Activated CD8-positive, alpha-beta memory T cell treated with anti-CD3 and anti-CD28 coated beads, Interleukin-2, amount 10 ng/mL, durations not matched to agents 7 days and 5 days (primary cell): ENCODE measurements at regions not wholly inside any gene's neighbourhood (a gene's known extent, or its start where the extent isn't known, plus 50 kb on each side); places are given as distances from the start of the nearest gene placed in this dataset.
"Not testable (repeated sequence)": the region's sequence is repeated elsewhere in the genome, so short reads cannot be mapped to it uniquely, and the experiment has no call there.

ENCODE experiments used
- ATAC-seq: fragments of 150-1000 bp; cut with Tn5 transposase; one replicate; pipeline ENCODE4 v1.10.0; 2021; ENCODE audit warnings: moderate library complexity
- CTCF ChIA-PET: fragments of 350-600 bp; sonication (Branson Sonifier 250); formaldehyde crosslinking; loops from one replicate; lab custom pipeline; 2021; ENCODE audit warnings: antibody characterized with exemption; lab: Charles Lee
- DNase-seq: peaks from one replicate; pipeline ENCODE4 v3.0.0-alpha.2; 2020
- H3K27ac Mint-ChIP-seq: one replicate; pipeline ENCODE4 v1.8.0; 2021; ENCODE audit warnings: mild to moderate bottlenecking, mixed read lengths
- H3K27me3 Mint-ChIP-seq: one replicate; pipeline ENCODE4 v1.8.0; 2021; ENCODE audit warnings: mixed read lengths
- H3K36me3 Mint-ChIP-seq: one replicate; pipeline ENCODE4 v1.8.0; 2021; ENCODE audit warnings: mild to moderate bottlenecking, mixed read lengths
- H3K4me1 Mint-ChIP-seq: one replicate; pipeline ENCODE4 v1.8.0; 2021; ENCODE audit warnings: mixed read lengths
- H3K4me3 Mint-ChIP-seq: one replicate; pipeline ENCODE4 v1.8.0; 2021; ENCODE audit warnings: mild to moderate bottlenecking, moderate library complexity, mixed read lengths
- H3K9me3 Mint-ChIP-seq: one replicate; pipeline ENCODE4 v1.8.0; 2022; ENCODE audit warnings: low read depth, mixed read lengths

GRCh38 chr6:6436366-6436765 is 115.9 kb upstream of the F13A1 start:
- CTCF ChIA-PET, result no interaction called here
- Mint-ChIP-seq H3K9me3 (no peaks in the 10 kb centered on the region), H3K36me3 (no peaks in the 10 kb centered on the region), H3K4me1 (no peaks in the 10 kb centered on the region), H3K27ac (no peak overlapping the region), H3K27me3 (peaks cover 11% of the 10 kb centered on the region), H3K4me3 (no peak overlapping the region)
- DNase-seq (no peak), ATAC-seq (no peak)

DNA sequence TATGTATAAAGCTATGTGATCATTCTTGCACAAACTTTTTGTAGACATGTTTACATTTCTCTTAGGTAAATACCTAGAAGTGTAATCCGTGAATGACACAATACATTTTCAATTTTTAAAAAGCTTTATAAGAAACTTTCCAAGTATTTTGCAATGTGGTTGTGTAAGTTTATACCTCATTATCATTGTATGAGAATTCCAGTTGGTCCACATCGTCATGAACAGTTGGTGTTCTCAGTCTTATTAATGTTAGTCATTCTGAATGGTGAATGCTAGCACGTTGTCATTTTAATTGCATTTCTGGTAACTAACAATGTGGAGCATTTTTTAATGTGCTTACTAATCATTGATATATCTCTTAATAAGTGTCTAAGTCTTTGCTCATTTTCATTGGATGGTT is 116.5 kb upstream of the F13A1 start:
- no peaks in the 10 kb centered on the region for H3K9me3 Mint-ChIP-seq
- DNase-seq (no peak), ATAC-seq (no peak)
- no peaks in the 10 kb centered on the region for H3K36me3 Mint-ChIP-seq
- CTCF ChIA-PET, result no interaction called here
- no peaks in the 10 kb centered on the region for H3K4me1 Mint-ChIP-seq
- no peak overlapping the region for H3K4me3 Mint-ChIP-seq
- H3K27me3 Mint-ChIP-seq, result peaks cover 14% of the 10 kb centered on the region
- H3K27ac Mint-ChIP-seq, result no peak overlapping the region

DNA sequence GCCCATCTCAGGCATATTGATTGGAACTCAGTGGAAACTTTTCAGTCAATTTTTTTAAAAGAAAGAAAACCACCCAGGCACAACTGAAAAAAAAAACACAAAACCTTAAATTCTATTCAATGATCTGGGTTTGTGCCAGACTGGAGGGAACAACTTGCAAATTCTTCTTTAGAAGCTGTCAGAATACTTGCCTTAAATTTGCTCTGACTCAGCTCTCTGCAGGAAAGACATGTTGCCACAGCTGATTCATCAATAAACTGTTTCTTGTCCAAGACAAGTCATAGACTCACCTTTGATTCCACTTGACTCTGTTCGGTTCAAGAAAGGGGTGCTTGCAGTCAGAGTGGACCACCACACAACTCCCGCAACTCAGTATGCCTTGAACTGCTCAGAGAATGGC is 117.8 kb upstream of the F13A1 start:
- Mint-ChIP-seq H3K27me3 (peaks cover 12% of the 10 kb centered on the region), H3K27ac (no peak overlapping the region), H3K4me3 (no peak overlapping the region), H3K4me1 (no peaks in the 10 kb centered on the region), H3K36me3 (no peaks in the 10 kb centered on the region), H3K9me3 (no peaks in the 10 kb centered on the region)
- DNase-seq (no peak), ATAC-seq (no peak)
- CTCF ChIA-PET, result no interaction called here

GRCh38 chr6:6439778-6440177 is 119.3 kb upstream of the F13A1 start:
- ATAC-seq (no peak), DNase-seq (no peak)
- no peaks in the 10 kb centered on the region for H3K36me3 Mint-ChIP-seq
- H3K27me3 Mint-ChIP-seq, result peaks cover 15% of the 10 kb centered on the region
- CTCF ChIA-PET, result no interaction called here
- no peak overlapping the region for H3K4me3 Mint-ChIP-seq
- H3K4me1 Mint-ChIP-seq, result no peaks in the 10 kb centered on the region
- H3K9me3 Mint-ChIP-seq, result no peaks in the 10 kb centered on the region
- H3K27ac Mint-ChIP-seq, result no peak overlapping the region

DNA sequence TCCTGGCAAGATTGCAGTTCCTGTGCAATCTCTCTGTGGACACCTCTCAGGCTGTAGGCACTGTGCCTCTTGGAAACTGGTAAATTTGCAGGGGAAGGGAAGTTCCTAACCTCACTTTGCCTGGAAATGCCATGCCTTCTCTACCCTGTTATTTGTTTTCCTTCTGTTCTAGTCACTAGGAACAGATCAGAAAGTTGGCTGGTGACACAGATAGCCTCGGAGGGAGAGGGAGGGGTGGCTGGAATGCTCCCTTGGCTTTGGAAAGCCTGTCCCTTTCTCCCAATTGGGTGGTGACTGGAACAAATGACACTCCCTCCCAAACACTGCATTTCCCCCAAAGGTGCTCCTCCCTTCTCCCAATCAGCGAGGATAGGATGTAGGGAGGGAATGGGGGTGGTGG is 131.5 kb upstream of the F13A1 start:
- ATAC-seq (no peak), DNase-seq (no peak)
- Mint-ChIP-seq H3K36me3 (no peaks in the 10 kb centered on the region), H3K27ac (no peak overlapping the region), H3K9me3 (no peaks in the 10 kb centered on the region), H3K4me3 (no peak overlapping the region), H3K27me3 (peaks cover 20% of the 10 kb centered on the region), H3K4me1 (no peaks in the 10 kb centered on the region)
- CTCF ChIA-PET, result no interaction called here

GRCh38 chr6:6453186-6453585 is 132.7 kb upstream of the F13A1 start:
- Mint-ChIP-seq H3K9me3 (no peaks in the 10 kb centered on the region), H3K36me3 (no peaks in the 10 kb centered on the region), H3K27me3 (peaks cover 23% of the 10 kb centered on the region), H3K4me1 (no peaks in the 10 kb centered on the region), H3K27ac (no peak overlapping the region), H3K4me3 (no peak overlapping the region)
- ATAC-seq (no peak), DNase-seq (no peak)
- CTCF ChIA-PET, result no interaction called here

DNA sequence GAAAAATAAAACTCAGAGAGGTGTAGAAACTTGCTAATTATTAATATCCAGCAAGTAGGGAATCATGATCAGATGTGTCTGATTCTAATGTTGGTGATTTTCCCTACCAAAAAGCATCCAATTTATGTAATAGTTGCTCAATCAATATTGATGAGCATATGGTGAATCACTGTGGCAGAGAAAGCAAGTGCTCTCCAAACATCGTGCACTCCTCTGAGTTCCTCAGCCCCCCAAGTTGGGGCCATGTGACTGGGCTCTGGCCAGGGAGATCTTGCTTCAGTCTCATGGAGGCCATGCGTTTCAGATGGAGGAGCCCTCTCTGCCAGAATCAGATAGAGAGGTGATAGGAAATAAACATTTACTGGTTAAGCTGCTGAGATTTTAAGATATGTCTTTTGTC is 133.2 kb upstream of the LY86 start:
- no peak overlapping the region for H3K4me3 Mint-ChIP-seq
- DNase-seq, result no peak
- H3K4me1 Mint-ChIP-seq, result no peaks in the 10 kb centered on the region
- no peak for ATAC-seq
- H3K27me3 Mint-ChIP-seq, result peaks cover 30% of the 10 kb centered on the region
- CTCF ChIA-PET, result no interaction called here
- no peaks in the 10 kb centered on the region for H3K9me3 Mint-ChIP-seq
- H3K27ac Mint-ChIP-seq, result no peak overlapping the region
- no peaks in the 10 kb centered on the region for H3K36me3 Mint-ChIP-seq

DNA sequence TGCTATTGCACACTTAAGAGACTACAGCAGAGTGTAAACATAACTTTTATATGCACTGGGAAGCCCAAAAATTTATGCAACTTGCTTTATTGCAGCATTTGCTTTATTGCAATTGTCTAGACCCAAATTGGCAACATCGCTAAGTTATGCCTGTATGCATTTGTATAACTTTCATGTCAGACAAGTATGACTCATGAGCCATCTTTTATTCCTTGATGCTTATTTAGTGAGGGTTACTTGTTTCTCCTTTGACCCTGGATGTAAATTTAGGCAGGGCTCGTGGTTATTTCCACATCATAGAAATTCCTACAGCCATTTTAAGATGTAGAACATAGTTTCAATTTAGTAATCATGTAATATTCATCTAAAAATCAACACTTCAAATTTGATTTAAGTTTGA is 130.3 kb upstream of the LY86 start:
- no peak overlapping the region for H3K27ac Mint-ChIP-seq
- no peak overlapping the region for H3K4me3 Mint-ChIP-seq
- H3K4me1 Mint-ChIP-seq, result no peaks in the 10 kb centered on the region
- CTCF ChIA-PET, result no interaction called here
- DNase-seq (no peak), ATAC-seq (no peak)
- no peaks in the 10 kb centered on the region for H3K9me3 Mint-ChIP-seq
- no peaks in the 10 kb centered on the region for H3K36me3 Mint-ChIP-seq
- peaks cover 38% of the 10 kb centered on the region for H3K27me3 Mint-ChIP-seq

- ATAC-seq, H3K4me1 Mint-ChIP-seq, H3K4me3 Mint-ChIP-seq, H3K36me3 Mint-ChIP-seq, CTCF ChIA-PET, H3K27ac Mint-ChIP-seq, H3K9me3 Mint-ChIP-seq, DNase-seq: not testable (repeated sequence)
- peaks cover 43% of the 10 kb centered on the region for H3K27me3 Mint-ChIP-seq
Observed at GRCh38 chr6:6459963-6460362, 128.6 kb upstream of the LY86 start.

- CTCF ChIA-PET, result no interaction called here
- H3K36me3 Mint-ChIP-seq, result no peaks in the 10 kb centered on the region
Observed at GRCh38 chr6:6460416-6460815, 128.1 kb upstream of the LY86 start.

DNA sequence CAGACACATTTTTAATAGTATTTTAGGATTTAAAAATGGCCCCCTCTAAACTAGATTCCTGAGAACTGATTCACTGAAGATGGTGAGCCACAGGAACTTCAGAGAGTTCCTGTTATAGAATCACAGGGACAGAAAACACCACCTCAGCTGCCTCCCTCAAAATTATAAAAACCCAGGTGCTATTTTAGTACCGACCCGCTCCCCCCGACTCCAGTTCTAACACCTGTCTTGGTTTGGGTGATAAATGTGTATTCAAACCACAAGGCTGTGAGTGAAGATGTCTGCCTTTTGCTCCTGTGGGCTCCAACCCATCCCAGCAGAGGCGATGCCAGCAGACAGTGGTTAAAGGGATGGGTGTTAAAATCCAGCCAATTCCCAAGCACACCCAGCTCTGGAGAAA is 127.4 kb upstream of the LY86 start:
- H3K9me3 Mint-ChIP-seq, result no peaks in the 10 kb centered on the region
- H3K27me3 Mint-ChIP-seq, result peaks cover 43% of the 10 kb centered on the region

More at GRCh38 chr6:6460416-6460815, 128.1 kb upstream of the LY86 start:
- no peak overlapping the region for H3K27ac Mint-ChIP-seq
- no peak overlapping the region for H3K4me3 Mint-ChIP-seq
- H3K27me3 Mint-ChIP-seq, result peaks cover 45% of the 10 kb centered on the region
- no peaks in the 10 kb centered on the region for H3K9me3 Mint-ChIP-seq
- ATAC-seq (no peak), DNase-seq (no peak)
- no peaks in the 10 kb centered on the region for H3K4me1 Mint-ChIP-seq

GRCh38 chr6:6466967-6467761 is 121.4 kb upstream of the LY86 start:
- Mint-ChIP-seq H3K9me3 (no peaks in the 10 kb centered on the region), H3K27me3 (peaks cover 21% of the 10 kb centered on the region), H3K4me3 (no peak overlapping the region), H3K27ac (no peak overlapping the region), H3K36me3 (no peaks in the 10 kb centered on the region), H3K4me1 (no peaks in the 10 kb centered on the region)
- ATAC-seq, result no peak
- CTCF ChIA-PET, result no interaction called here
- no peak for DNase-seq

More for the DNA sequence above, 127.4 kb upstream of the LY86 start:
- CTCF ChIA-PET, result no interaction called here
- no peak overlapping the region for H3K4me3 Mint-ChIP-seq
- H3K4me1 Mint-ChIP-seq, result no peaks in the 10 kb centered on the region
- H3K36me3 Mint-ChIP-seq, result no peaks in the 10 kb centered on the region
- ATAC-seq (no peak), DNase-seq (no peak)
- no peak overlapping the region for H3K27ac Mint-ChIP-seq

GRCh38 chr6:6469074-6469473 is 119.4 kb upstream of the LY86 start:
- peaks cover 10% of the 10 kb centered on the region for H3K27me3 Mint-ChIP-seq
- no peak for ATAC-seq
- CTCF ChIA-PET, result no interaction called here
- H3K27ac Mint-ChIP-seq, result no peak overlapping the region
- H3K9me3 Mint-ChIP-seq, result no peaks in the 10 kb centered on the region
- no peak overlapping the region for H3K4me3 Mint-ChIP-seq
- H3K4me1 Mint-ChIP-seq, result no peaks in the 10 kb centered on the region
- no peak for DNase-seq
- H3K36me3 Mint-ChIP-seq, result no peaks in the 10 kb centered on the region

DNA sequence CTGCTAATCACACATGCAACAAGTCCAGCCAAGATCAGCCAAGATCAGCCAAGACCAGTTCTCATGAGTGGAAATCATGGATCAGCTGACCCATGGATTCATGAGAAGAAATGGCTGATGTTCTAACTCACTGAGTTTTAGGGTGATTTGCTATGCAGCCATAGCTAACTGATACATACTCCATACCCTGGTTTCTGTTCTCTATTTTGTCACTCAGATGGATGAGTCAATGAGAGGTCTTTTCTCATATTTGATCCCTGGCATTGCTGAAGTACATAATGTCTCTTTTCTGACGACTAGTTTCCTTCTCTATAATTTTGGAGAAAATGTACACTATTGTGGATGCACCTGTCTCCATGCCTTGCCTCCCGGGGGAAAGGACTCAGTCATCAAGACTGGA is 118.4 kb upstream of the LY86 start:
- ATAC-seq (no peak), DNase-seq (no peak)
- CTCF ChIA-PET, result no interaction called here
- H3K4me3 Mint-ChIP-seq, result no peak overlapping the region
- no peaks in the 10 kb centered on the region for H3K9me3 Mint-ChIP-seq
- H3K4me1 Mint-ChIP-seq, result no peaks in the 10 kb centered on the region
- H3K27ac Mint-ChIP-seq, result no peak overlapping the region
- H3K27me3 Mint-ChIP-seq, result peaks cover 6% of the 10 kb centered on the region
- H3K36me3 Mint-ChIP-seq, result no peaks in the 10 kb centered on the region
